Fibroblast of pulmonary artery (primary cell): ENCODE measurements at regions not wholly inside any gene's neighbourhood (a gene's known extent, or its start where the extent isn't known, plus 50 kb on each side); places are given as distances from the start of the nearest gene placed in this dataset.

ENCODE experiments used
- DNase-seq: peaks from one replicate; pipeline ENCODE4 v3.0.0-alpha.2; 2010; ENCODE audit warnings: low read depth
- H3K4me3 ChIP-seq: replicated peaks from 2 replicates; pipeline ENCODE4 v1.5.1; 2011; ENCODE audit warnings: low read depth, mild to moderate bottlenecking, control low read depth, low read length, moderate library complexity
- CTCF ChIP-seq: IDR thresholded peaks from 2 replicates; pipeline ENCODE4 v1.5.1; 2011; ENCODE audit warnings: mild to moderate bottlenecking, control low read depth, low read length, inconsistent platforms; ENCODE audit errors: missing control alignments

DNA sequence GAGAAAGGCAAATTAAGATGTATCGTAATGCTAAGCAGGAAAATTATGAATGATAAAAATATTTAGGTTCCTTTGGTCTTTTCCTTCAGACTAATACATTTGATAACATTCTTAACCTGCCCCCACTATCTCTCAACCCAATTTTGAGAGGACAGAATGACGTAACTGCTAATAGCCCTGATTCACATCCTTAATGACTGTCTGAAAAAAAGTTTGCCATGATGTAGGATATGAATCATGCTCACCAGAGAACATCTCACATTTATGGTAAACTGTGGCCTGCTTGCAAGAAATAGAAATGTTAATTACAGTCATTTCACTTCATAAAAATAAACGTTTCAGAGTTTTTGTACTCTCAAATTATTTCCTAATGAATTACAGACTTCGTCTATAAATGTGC, 128.0 kb upstream of the VEGFC start:
- H3K4me3 ChIP-seq: no peak overlapping the region
- DNase-seq: peak; percentile 58
- no peak for TF ChIP-seq CTCF

DNA sequence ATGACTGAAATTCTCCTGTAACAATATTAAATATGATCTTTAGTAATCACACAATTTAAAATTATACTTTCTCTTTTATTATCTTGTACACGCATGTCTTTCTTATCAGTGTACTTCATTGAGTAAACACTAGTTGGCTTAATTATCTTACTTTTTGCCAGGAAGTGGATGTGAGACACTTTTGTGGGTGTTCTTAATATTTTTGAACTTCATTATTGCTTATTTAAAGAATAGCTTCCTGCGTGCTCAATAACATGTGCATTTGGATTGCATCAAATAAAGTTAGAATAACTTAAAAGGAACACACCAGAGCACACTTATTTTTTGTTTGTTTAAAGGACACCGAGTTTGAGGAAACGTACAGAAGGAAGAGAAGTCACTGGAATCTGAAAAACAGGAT, 128.5 kb upstream of the VEGFC start:
- no peak for DNase-seq
- no peak overlapping the region for H3K4me3 ChIP-seq
- no peak for TF ChIP-seq CTCF

GRCh38 chr4:176924238-176924637, 131.5 kb upstream of the VEGFC start:
- no peak overlapping the region for H3K4me3 ChIP-seq
- no peak for TF ChIP-seq CTCF
- DNase-seq: no peak

DNA sequence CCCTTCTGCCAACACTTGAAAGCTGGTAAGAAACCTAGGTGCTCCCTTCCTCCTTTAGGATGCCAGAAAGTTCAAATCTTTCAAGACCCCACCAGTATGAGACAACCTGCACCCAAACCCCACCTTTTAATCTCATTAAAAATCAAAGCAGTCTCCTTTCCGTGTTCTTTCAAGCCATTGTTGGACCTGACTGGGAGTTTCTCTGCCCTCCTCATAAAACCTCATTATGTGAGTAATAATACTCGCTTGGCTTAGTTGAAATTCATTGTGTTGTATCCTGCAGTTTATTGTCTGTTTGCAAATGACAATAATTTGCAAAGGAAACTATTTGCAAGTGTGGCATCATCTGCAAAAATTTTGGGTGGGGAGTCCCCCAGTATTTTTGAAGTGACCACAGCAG, 133.2 kb upstream of the VEGFC start:
- DNase-seq: no peak
- TF ChIP-seq CTCF: no peak
- no peak overlapping the region for H3K4me3 ChIP-seq

- no peak for DNase-seq
- H3K4me3 ChIP-seq: no peak overlapping the region
- no peak for TF ChIP-seq CTCF
These were observed 134.4 kb upstream of the VEGFC start for GRCh38 chr4:176927117-176927516.

DNA sequence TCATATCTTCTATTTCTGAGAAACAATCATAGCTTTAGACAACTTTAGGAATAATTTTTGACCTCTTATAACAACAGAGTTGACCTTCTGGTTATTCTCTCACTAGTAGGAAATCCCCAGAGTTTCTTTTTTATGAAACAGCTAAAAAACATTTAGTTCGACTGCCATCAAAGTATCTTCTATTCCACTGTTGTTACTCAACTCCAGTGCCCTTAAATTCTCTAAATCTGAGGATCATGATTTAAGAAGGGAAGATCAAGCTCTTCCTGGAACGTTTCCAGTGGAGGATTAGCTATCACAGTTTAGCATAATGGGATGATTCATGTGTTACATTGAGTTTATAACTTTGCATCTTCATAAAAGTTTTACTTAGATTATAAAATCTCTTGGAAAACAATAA, 134.9 kb upstream of the VEGFC start:
- H3K4me3 ChIP-seq: no peak overlapping the region
- no peak for TF ChIP-seq CTCF
- peak; percentile 82 for DNase-seq

DNA sequence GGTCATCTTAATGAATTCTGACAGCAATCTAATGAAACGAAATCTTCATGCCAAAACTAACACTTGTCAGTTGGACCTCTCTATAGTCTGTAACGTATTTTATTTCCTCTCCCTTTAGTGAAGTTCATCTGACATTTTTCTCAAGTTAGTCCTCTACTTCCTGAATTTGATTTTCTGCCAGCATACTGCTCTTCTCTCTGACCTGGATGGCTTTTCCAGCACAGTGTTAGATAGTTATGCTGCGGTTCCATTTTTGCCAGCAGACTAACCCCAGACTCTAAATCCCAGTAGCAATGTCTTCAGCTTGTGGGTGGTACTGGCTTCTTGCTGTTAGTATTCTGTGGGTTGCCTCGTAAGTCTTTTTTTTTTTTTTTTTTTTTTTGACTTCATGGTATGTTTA, 146.7 kb upstream of the VEGFC start:
- no peak for TF ChIP-seq CTCF
- DNase-seq: peak; percentile 34
- H3K4me3 ChIP-seq: no peak overlapping the region
